Osteoblast (primary cell): ENCODE measurements at regions not wholly inside any gene's neighbourhood (a gene's known extent, or its start where the extent isn't known, plus 50 kb on each side); places are given as distances from the start of the nearest gene placed in this dataset.

Source experiments
- DNase-seq: peaks from one replicate; pipeline ENCODE4 v3.0.0; 2011; ENCODE audit warnings: low spot score, mixed read lengths; ENCODE audit not compliant: insufficient read length; ENCODE audit errors: missing footprints
- H2AFZ ChIP-seq: 2 replicates; pipeline ENCODE4 v1.6.0; 2011; ENCODE audit warnings: mild to moderate bottlenecking, low read length
- H3K27ac ChIP-seq: 2 replicates; pipeline ENCODE4 v1.5.1; 2011; ENCODE audit warnings: mild to moderate bottlenecking, low read depth, low read length, moderate library complexity
- H3K27me3 ChIP-seq: 2 replicates; pipeline ENCODE4 v1.6.0; 2012; ENCODE audit warnings: mild to moderate bottlenecking, control low read depth, inconsistent platforms, low read length, moderate library complexity; ENCODE audit not compliant: insufficient read depth
- H3K36me3 ChIP-seq: 2 replicates; pipeline ENCODE4 v1.5.1; 2011; ENCODE audit warnings: mild to moderate bottlenecking, low read length, control low read depth, moderate library complexity; ENCODE audit not compliant: insufficient read depth
- H3K4me1 ChIP-seq: 2 replicates; pipeline ENCODE4 v1.5.1; 2011; ENCODE audit warnings: mild to moderate bottlenecking, low read length, control low read depth, moderate library complexity; ENCODE audit not compliant: insufficient read depth
- H3K4me2 ChIP-seq: 2 replicates; pipeline ENCODE4 v1.6.0; 2011; ENCODE audit warnings: mild to moderate bottlenecking, low read length; ENCODE audit not compliant: insufficient read depth
- H3K4me3 ChIP-seq: fragments of 200-600 bp; sonication (generic); 3 replicates; pipeline ENCODE4 v1.5.1; 2012; ENCODE audit warnings: mild to moderate bottlenecking, low read length, inconsistent platforms; ENCODE audit not compliant: insufficient read depth
- H3K79me2 ChIP-seq: 2 replicates; pipeline ENCODE4 v1.6.0; 2012; ENCODE audit warnings: mild to moderate bottlenecking, low read length, control low read depth, inconsistent platforms; ENCODE audit not compliant: insufficient read depth
- H3K9me3 ChIP-seq: 2 replicates; pipeline ENCODE4 v1.5.1; 2011; ENCODE audit warnings: low read depth, low read length, control low read depth
- H4K20me1 ChIP-seq: 2 replicates; pipeline ENCODE4 v1.6.0; 2012; ENCODE audit warnings: mild to moderate bottlenecking, low read length, control low read depth; ENCODE audit not compliant: insufficient read depth
- TF ChIP-seq, protein P1 (sequence below): IDR thresholded peaks from 2 replicates; pipeline ENCODE4 v1.5.1; 2011; ENCODE audit warnings: mild to moderate bottlenecking, low read depth, low read length, moderate library complexity; ENCODE audit errors: extremely low read depth

DNA sequence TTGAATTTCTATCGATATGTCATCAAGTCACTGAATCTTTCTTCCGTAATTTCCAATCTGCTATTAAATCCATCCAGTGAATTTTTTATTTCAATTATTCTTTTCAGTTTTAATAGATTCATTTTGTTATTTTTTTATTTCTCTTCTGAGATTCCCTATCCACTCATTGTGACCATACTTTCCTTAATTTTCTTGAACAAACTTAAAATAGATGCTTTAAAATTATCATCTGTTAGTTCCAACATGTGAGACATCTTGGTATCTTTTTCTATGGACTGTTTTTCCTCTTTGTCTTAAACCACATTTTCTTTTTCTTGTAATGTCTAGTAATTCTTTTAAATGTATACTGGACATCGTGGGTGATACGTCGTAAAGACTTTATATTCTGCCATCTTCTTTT is 236.6 kb upstream of the TLE3 start:
- TF ChIP-seq, protein P1, sequence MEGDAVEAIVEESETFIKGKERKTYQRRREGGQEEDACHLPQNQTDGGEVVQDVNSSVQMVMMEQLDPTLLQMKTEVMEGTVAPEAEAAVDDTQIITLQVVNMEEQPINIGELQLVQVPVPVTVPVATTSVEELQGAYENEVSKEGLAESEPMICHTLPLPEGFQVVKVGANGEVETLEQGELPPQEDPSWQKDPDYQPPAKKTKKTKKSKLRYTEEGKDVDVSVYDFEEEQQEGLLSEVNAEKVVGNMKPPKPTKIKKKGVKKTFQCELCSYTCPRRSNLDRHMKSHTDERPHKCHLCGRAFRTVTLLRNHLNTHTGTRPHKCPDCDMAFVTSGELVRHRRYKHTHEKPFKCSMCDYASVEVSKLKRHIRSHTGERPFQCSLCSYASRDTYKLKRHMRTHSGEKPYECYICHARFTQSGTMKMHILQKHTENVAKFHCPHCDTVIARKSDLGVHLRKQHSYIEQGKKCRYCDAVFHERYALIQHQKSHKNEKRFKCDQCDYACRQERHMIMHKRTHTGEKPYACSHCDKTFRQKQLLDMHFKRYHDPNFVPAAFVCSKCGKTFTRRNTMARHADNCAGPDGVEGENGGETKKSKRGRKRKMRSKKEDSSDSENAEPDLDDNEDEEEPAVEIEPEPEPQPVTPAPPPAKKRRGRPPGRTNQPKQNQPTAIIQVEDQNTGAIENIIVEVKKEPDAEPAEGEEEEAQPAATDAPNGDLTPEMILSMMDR, result no peak
- peaks cover 26% of the 10 kb centered on the region for H3K27me3 ChIP-seq

DNA sequence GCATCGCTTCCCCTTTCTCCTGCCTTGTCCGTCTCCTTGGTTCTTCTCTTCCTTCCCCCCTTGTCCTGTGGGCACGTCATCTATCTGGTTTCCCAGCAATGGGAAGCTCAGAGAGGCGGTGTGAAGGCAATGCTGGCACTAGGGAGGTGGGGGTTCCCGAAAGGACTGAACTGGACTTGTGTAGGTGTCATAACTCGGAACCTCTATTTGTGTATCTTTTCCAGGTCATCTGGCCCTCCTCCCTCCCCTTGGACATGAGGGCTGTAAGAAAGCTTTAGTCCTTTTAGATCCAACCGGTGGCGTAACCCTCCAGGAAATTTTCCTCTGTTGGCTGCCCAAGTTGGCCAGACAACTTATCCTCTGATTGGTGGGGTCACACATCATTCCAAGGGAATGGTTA is 231.5 kb upstream of the TLE3 start:
- Histone ChIP-seq H3K4me1 (peaks cover 27% of the 10 kb centered on the region), H3K27me3 (peaks cover 3% of the 10 kb centered on the region), H3K9me3 (no peaks in the 10 kb centered on the region), H3K27ac (no peak overlapping the region), H3K4me2 (peak overlapping the region; percentile 63), H3K4me3 (no peak overlapping the region), H3K79me2 (no peaks in the 10 kb centered on the region), H3K36me3 (no peaks in the 10 kb centered on the region), H2AFZ (no peak overlapping the region), H4K20me1 (no peaks in the 10 kb centered on the region)
- TF ChIP-seq, protein P1, result no peak
- no peak for DNase-seq

More for the DNA sequence above, 236.6 kb upstream of the TLE3 start:
- no peak overlapping the region for H3K4me3 ChIP-seq
- no peaks in the 10 kb centered on the region for H3K79me2 ChIP-seq
- no peaks in the 10 kb centered on the region for H3K36me3 ChIP-seq
- no peaks in the 10 kb centered on the region for H4K20me1 ChIP-seq
- H3K4me2 ChIP-seq, result no peak overlapping the region
- peaks cover 2% of the 10 kb centered on the region for H3K4me1 ChIP-seq
- no peaks in the 10 kb centered on the region for H3K9me3 ChIP-seq
- no peak for DNase-seq
- H2AFZ ChIP-seq, result no peak overlapping the region
- no peak overlapping the region for H3K27ac ChIP-seq

DNA sequence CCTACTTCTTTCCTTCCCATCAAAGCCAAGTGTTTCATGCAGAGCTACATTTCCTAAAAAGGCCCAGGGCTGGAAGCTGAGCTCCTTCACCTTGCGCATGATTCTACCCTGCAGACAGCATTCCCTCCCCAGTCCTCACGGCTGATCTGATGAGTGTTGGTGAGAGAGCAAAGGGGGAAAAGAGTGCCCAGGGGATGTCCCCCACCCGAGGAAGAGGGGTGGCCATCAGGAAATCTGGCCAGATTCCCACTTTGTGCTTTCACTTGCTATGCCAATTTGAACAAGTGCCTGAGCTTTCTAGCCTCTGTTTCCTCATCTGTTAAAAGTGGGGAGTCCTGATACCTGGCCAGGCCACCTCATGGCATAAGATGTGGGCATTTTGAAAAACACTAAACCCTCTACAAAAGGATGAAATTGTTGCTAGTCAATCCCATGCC is 231.0 kb upstream of the TLE3 start:
- Histone ChIP-seq H3K4me3 (peak overlapping the region; percentile 23), H2AFZ (no peak overlapping the region), H3K36me3 (no peaks in the 10 kb centered on the region), H3K27ac (peak overlapping the region; percentile 32), H3K9me3 (no peaks in the 10 kb centered on the region), H4K20me1 (no peaks in the 10 kb centered on the region), H3K4me2 (peak overlapping the region; percentile 63), H3K79me2 (no peaks in the 10 kb centered on the region), H3K27me3 (peaks cover 3% of the 10 kb centered on the region), H3K4me1 (peaks cover 31% of the 10 kb centered on the region)
- DNase-seq, result no peak
- TF ChIP-seq, protein P1, result no peak

DNA sequence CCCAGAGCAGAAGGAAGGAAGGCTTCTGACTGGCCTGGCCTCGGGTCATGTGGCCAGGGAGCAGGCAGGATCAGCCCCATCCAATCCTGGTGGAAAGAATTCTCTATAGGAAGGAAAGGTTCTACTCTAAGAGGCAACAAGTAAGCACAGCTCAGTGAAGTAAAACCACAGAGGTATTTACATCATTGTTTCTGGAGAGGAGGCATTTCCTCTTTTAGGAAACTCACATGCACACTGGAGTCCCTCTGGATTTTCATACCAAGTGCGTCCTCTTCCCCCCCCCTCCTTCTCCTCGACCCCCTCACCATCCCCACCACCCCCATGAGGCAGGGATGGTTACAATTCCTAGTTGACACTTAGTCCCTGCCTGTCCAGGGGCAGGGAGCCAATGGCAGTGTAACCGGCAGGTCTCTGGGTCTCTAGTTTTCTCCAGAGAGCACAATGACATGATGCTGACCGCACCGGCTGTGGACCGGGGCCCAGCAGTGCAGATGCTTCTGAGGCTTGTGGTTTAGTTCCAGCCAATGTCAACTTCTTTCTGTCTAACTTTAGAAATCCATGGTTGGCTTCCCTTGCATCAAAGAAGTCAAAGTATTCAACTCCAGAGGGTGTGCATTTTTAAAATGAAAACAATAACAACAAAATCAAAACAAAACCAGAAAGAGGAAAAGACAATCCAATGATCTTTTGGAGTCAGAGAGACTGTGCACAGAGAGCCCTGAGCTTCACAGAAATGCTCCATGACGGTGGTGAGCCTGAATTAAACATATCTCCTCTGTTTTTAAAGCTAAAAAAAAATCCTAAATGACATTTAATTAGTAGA is 230.3 kb upstream of the TLE3 start:
- TF ChIP-seq, protein P1, result no peak
- Histone ChIP-seq H3K4me3 (peak overlapping the region; percentile 23), H4K20me1 (no peaks in the 10 kb centered on the region), H3K27me3 (peaks cover 3% of the 10 kb centered on the region), H3K9me3 (no peaks in the 10 kb centered on the region), H3K27ac (peak overlapping the region; percentile 32), H3K4me2 (peak overlapping the region; percentile 63), H2AFZ (peak overlapping the region; percentile 7), H3K4me1 (peaks cover 38% of the 10 kb centered on the region), H3K79me2 (no peaks in the 10 kb centered on the region), H3K36me3 (no peaks in the 10 kb centered on the region)
- no peak for DNase-seq
